ENCODE measurements at regions not wholly inside any gene's neighbourhood (a gene's known extent, or its start where the extent isn't known, plus 50 kb on each side); places are given as distances from the start of the nearest gene placed in this dataset.

GRCh38 chr6:14802514-14803160 is 443.2 kb upstream of the JARID2 start:
- Histone ChIP-seq H3K36me3 (no peaks in the 10 kb centered on the region), H3K4me3 (no peak overlapping the region), H3K27me3 (no peaks in the 10 kb centered on the region), H3K27ac (no peak overlapping the region), H3K4me1 (peaks cover 0 to 23% of the 10 kb centered on the region in 2 donors), H3K9me3 (no peaks in the 10 kb centered on the region)
- TF ChIP-seq, protein P1, sequence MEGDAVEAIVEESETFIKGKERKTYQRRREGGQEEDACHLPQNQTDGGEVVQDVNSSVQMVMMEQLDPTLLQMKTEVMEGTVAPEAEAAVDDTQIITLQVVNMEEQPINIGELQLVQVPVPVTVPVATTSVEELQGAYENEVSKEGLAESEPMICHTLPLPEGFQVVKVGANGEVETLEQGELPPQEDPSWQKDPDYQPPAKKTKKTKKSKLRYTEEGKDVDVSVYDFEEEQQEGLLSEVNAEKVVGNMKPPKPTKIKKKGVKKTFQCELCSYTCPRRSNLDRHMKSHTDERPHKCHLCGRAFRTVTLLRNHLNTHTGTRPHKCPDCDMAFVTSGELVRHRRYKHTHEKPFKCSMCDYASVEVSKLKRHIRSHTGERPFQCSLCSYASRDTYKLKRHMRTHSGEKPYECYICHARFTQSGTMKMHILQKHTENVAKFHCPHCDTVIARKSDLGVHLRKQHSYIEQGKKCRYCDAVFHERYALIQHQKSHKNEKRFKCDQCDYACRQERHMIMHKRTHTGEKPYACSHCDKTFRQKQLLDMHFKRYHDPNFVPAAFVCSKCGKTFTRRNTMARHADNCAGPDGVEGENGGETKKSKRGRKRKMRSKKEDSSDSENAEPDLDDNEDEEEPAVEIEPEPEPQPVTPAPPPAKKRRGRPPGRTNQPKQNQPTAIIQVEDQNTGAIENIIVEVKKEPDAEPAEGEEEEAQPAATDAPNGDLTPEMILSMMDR (IDR thresholded peaks at IDR 0.05), result no peak
- no peak for DNase-seq (ENCODE audit: low spot score)

GRCh38 chr6:14804001-14804784 is 441.7 kb upstream of the JARID2 start:
- no peak for DNase-seq (ENCODE audit: low spot score)
- no peak overlapping the region for H3K27ac ChIP-seq

DNA sequence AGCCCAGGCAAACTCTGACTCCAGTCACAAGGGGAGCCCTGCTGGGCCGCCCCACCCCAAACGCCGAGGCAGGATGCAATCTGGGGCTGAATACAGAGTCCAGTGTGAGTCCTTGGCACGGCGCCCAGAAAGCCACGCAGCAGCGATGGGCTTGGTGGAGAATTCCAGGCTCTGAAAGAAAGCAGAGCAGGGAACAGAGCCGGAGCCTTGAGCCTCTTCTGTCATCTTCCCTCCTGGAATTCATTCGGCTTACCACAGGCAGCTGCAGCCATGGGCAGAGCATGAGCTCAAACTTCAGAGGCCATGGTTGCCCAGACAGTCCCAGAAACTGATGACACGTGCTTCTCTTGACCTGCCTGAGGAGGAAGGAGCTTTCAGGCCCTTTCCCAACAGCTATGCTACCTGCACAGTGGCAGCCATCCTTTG is 441.1 kb upstream of the JARID2 start:
- no peaks in the 10 kb centered on the region for H3K27me3 ChIP-seq
- H3K4me1 ChIP-seq, result peaks cover 0 to 23% of the 10 kb centered on the region in 2 donors
- no peaks in the 10 kb centered on the region for H3K36me3 ChIP-seq
- DNase-seq (ENCODE audit: low spot score), result peak; percentile 83
- H3K27ac ChIP-seq, result peak overlapping the region in 1 of 2 donors; percentile 20
- no peak overlapping the region for H3K4me3 ChIP-seq
- no peaks in the 10 kb centered on the region for H3K9me3 ChIP-seq
- TF ChIP-seq, protein P1 (IDR thresholded peaks at IDR 0.05), result no peak

More at GRCh38 chr6:14804001-14804784, 441.7 kb upstream of the JARID2 start:
- Histone ChIP-seq H3K9me3 (no peaks in the 10 kb centered on the region), H3K27me3 (no peaks in the 10 kb centered on the region), H3K36me3 (no peaks in the 10 kb centered on the region), H3K4me1 (peaks cover 0 to 23% of the 10 kb centered on the region in 2 donors), H3K4me3 (no peak overlapping the region)
- TF ChIP-seq, protein P1 (IDR thresholded peaks at IDR 0.05), result no peak

- TF ChIP-seq, protein P1 (IDR thresholded peaks at IDR 0.05), result no peak
- Histone ChIP-seq H3K4me1 (peaks cover 0 to 19% of the 10 kb centered on the region in 2 donors), H3K36me3 (no peaks in the 10 kb centered on the region), H3K27ac (no peak overlapping the region), H3K4me3 (no peak overlapping the region), H3K27me3 (no peaks in the 10 kb centered on the region), H3K9me3 (no peaks in the 10 kb centered on the region)
- DNase-seq (ENCODE audit: low spot score), result no peak
Observed at GRCh38 chr6:14806101-14806500, 439.8 kb upstream of the JARID2 start.

DNA sequence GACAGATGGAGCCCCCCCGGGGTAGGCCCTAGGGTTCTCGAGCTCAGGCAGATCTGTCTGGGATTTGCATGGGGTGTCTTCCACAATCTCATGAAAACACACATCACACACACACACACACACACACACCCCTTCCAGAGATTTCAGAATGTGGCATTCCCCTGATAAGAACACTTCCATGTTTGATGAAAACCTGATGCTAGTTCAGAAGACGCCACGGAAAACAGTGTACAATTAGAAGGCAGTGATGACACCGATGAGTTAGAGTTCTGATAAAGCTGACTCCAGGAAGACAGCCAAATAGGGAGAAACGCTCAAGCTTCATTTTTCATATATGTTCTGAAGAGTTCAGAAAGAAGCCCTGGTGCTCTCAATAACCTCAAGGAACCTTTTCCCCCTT is 438.7 kb upstream of the JARID2 start:
- Histone ChIP-seq H3K4me3 (no peak overlapping the region), H3K27ac (no peak overlapping the region), H3K9me3 (no peaks in the 10 kb centered on the region), H3K36me3 (no peaks in the 10 kb centered on the region), H3K27me3 (no peaks in the 10 kb centered on the region), H3K4me1 (peaks cover 0 to 19% of the 10 kb centered on the region in 2 donors)
- TF ChIP-seq, protein P1 (IDR thresholded peaks at IDR 0.05), result no peak
- DNase-seq (ENCODE audit: low spot score), result no peak

Measured in right atrium auricular region (tissue), 2 donors.